CD14-positive monocyte (primary cell): ENCODE measurements at regions not wholly inside any gene's neighbourhood (a gene's known extent, or its start where the extent isn't known, plus 50 kb on each side); places are given as distances from the start of the nearest gene placed in this dataset.

Source experiments
- DNase-seq, 3 donors: peaks; one replicate each; pipeline ENCODE4 v3.0.0-alpha.2; 2011 to 2022
- H2AFZ ChIP-seq: 2 replicates; pipeline ENCODE4 v1.6.0; 2012; ENCODE audit warnings: mild to moderate bottlenecking, low read depth, low read length, inconsistent platforms; ENCODE audit not compliant: insufficient read depth, poor library complexity, severe bottlenecking
- H3K27ac ChIP-seq, 2 donors: 1 replicate in 1 of 2; 2 replicates in 1 of 2; pipeline ENCODE4 v1.5.1; 2012 to 2013; ENCODE audit warnings: low read length in 2 of 2, control low read depth in 1 of 2, inconsistent platforms in 1 of 2, low read depth in 1 of 2, mild to moderate bottlenecking in 1 of 2
- H3K27me3 ChIP-seq, 2 donors: one replicate each; pipeline versions ENCODE4 v1.6.0 to v1.6.1; 2011 to 2013; ENCODE audit warnings: low read length in 2 of 2; ENCODE audit not compliant: control insufficient read depth in 2 of 2, insufficient read depth in 2 of 2
- H3K36me3 ChIP-seq, 2 donors: replicated peaks in 1 of 2; 1 replicate in 1 of 2; 2 replicates in 1 of 2; pipeline versions ENCODE4 v1.5.1 to v1.6.1; 2012 to 2013; ENCODE audit warnings: low read length in 2 of 2, control low read depth in 1 of 2, inconsistent platforms in 1 of 2, mild to moderate bottlenecking in 1 of 2; ENCODE audit not compliant: insufficient read depth in 2 of 2, control insufficient read depth in 1 of 2
- H3K4me1 ChIP-seq, 2 donors: 1 replicate in 1 of 2; 2 replicates in 1 of 2; pipeline versions ENCODE4 v1.5.1 to v1.6.1; 2012 to 2013; ENCODE audit warnings: low read length in 2 of 2, control low read depth in 1 of 2, inconsistent platforms in 1 of 2, mild to moderate bottlenecking in 1 of 2, moderate library complexity in 1 of 2; ENCODE audit not compliant: insufficient read depth in 2 of 2, control insufficient read depth in 1 of 2
- H3K4me2 ChIP-seq: replicated peaks from 2 replicates; pipeline ENCODE3; 2012; ENCODE audit warnings: low read length, moderate library complexity, mild to moderate bottlenecking; ENCODE audit not compliant: poor library complexity, severe bottlenecking; ENCODE audit errors: extremely low read depth
- H3K4me3 ChIP-seq, 3 experiments: fragments of 200-600 bp in 1 of 3; sonication (generic) in 1 of 3; replicated peaks in 1 of 3; 1 replicate in 2 of 3; 2 replicates in 1 of 3; pipeline ENCODE4 v1.5.1; 2011 to 2013; ENCODE audit warnings: low read length in 3 of 3, mild to moderate bottlenecking in 3 of 3, control low read depth in 2 of 3, low read depth in 2 of 3, inconsistent platforms in 1 of 3, moderate library complexity in 1 of 3
- H3K79me2 ChIP-seq: 2 replicates; pipeline ENCODE4 v1.6.0; 2012; ENCODE audit warnings: mild to moderate bottlenecking, control low read depth, inconsistent platforms, low read length, moderate library complexity; ENCODE audit not compliant: insufficient read depth
- H3K9ac ChIP-seq: 2 replicates; pipeline ENCODE4 v1.6.0; 2017; ENCODE audit warnings: low read length, mild to moderate bottlenecking; ENCODE audit not compliant: insufficient read depth, poor library complexity, severe bottlenecking
- H3K9me3 ChIP-seq, 2 donors: replicated peaks in 1 of 2; 1 replicate in 1 of 2; 2 replicates in 1 of 2; pipeline versions ENCODE4 v1.5.1 to v1.6.1; 2012 to 2013; ENCODE audit warnings: low read length in 2 of 2, control low read depth in 1 of 2; ENCODE audit not compliant: control insufficient read depth in 1 of 2, insufficient read depth in 1 of 2
- H4K20me1 ChIP-seq: 2 replicates; pipeline ENCODE4 v1.6.0; 2012; ENCODE audit warnings: mild to moderate bottlenecking, low read length, control low read depth, moderate library complexity; ENCODE audit not compliant: insufficient read depth
- H3K27ac Mint-ChIP-seq, 7 donors: one replicate each; pipeline ENCODE4 v1.8.0; 2020; ENCODE audit warnings: mild to moderate bottlenecking in 7 of 7, mixed read lengths in 7 of 7, moderate library complexity in 6 of 7, inconsistent platforms in 2 of 7
- H3K27me3 Mint-ChIP-seq, 3 donors: one replicate each; pipeline ENCODE4 v1.8.0; 2021 to 2022; ENCODE audit warnings: low read depth in 3 of 3, mild to moderate bottlenecking in 3 of 3, mixed read lengths in 3 of 3, moderate library complexity in 3 of 3, inconsistent platforms in 1 of 3
- H3K36me3 Mint-ChIP-seq, 2 donors: one replicate each; pipeline ENCODE4 v1.8.0; 2020; ENCODE audit warnings: mixed read lengths in 2 of 2, inconsistent platforms in 1 of 2, mild to moderate bottlenecking in 1 of 2
- H3K4me1 Mint-ChIP-seq: one replicate; pipeline ENCODE4 v1.8.0; 2020; ENCODE audit warnings: mild to moderate bottlenecking, mixed read lengths
- H3K4me3 Mint-ChIP-seq, 2 donors: one replicate each; pipeline ENCODE4 v1.8.0; 2020; ENCODE audit warnings: mild to moderate bottlenecking in 2 of 2, mixed read lengths in 2 of 2, moderate library complexity in 1 of 2
- H3K9me3 Mint-ChIP-seq, 7 donors: one replicate each; pipeline ENCODE4 v1.8.0; 2020 to 2022; ENCODE audit warnings: mixed read lengths in 7 of 7, mild to moderate bottlenecking in 6 of 7, moderate library complexity in 6 of 7, inconsistent platforms in 2 of 7
- CTCF ChIP-seq: fragments of 200-600 bp; IDR thresholded peaks from one replicate; pipeline ENCODE4 v1.8.0; 2022; ENCODE audit warnings: antibody characterized with exemption, mild to moderate bottlenecking
- WGBS: methylation state at CpG from one replicate; pipeline ENCODE4 v1.1.5; 2013; ENCODE audit warnings: missing lambda C conversion rate; ENCODE audit not compliant: insufficient coverage; 5-methylcytosine and 5-hydroxymethylcytosine counted together
- intact Hi-C, 2 donors: fragments of 100-400 bp; cut with micrococcal nuclease; formaldehyde crosslinking; loops; one replicate each; pipeline versions ENCODE4 v1.15.0 to v1.15.1; 2023

- H3K4me3 Mint-ChIP-seq: no peak overlapping the region
- H4K20me1 ChIP-seq: no peaks in the 10 kb centered on the region
- no peaks in the 10 kb centered on the region for H3K27me3 ChIP-seq
- H3K79me2 ChIP-seq: no peaks in the 10 kb centered on the region
- H3K9ac ChIP-seq: no peak overlapping the region
- no peaks in the 10 kb centered on the region for H3K9me3 ChIP-seq
- no peak for TF ChIP-seq CTCF
- no peaks in the 10 kb centered on the region for H3K36me3 Mint-ChIP-seq
- H3K27ac Mint-ChIP-seq: no peak overlapping the region
- no CpG with 5 or more reads among the region's 3 CpGs for WGBS
- no peaks in the 10 kb centered on the region for H3K36me3 ChIP-seq
- H3K4me2 ChIP-seq: no peak overlapping the region
- H3K27ac ChIP-seq: no peak overlapping the region
- no peak overlapping the region for H2AFZ ChIP-seq
- intact Hi-C loops: no loop called here
- H3K4me1 ChIP-seq: no peaks in the 10 kb centered on the region
- H3K9me3 Mint-ChIP-seq: peaks cover 0 to 11% (median 2%) of the 10 kb centered on the region in 7 donors
- DNase-seq: no peak
- H3K4me1 Mint-ChIP-seq: no peaks in the 10 kb centered on the region
- H3K27me3 Mint-ChIP-seq: peaks cover 0 to 1% (median 0%) of the 10 kb centered on the region in 3 donors
- no peak overlapping the region for H3K4me3 ChIP-seq
Observed at GRCh38 chr18:1760901-1761300, 810.4 kb downstream of the METTL4 start.

GRCh38 chr18:1774261-1774660 lies 797.0 kb downstream of the METTL4 start:
- H3K36me3 ChIP-seq: no peaks in the 10 kb centered on the region

More at GRCh38 chr18:1774261-1774660, 797.0 kb downstream of the METTL4 start:
- Histone ChIP-seq H2AFZ (no peak overlapping the region), H3K4me1 (no peaks in the 10 kb centered on the region), H3K9me3 (no peaks in the 10 kb centered on the region), H3K79me2 (no peaks in the 10 kb centered on the region), H4K20me1 (no peaks in the 10 kb centered on the region), H3K4me2 (no peak overlapping the region), H3K4me3 (no peak overlapping the region), H3K9ac (no peak overlapping the region), H3K27me3 (no peaks in the 10 kb centered on the region), H3K27ac (no peak overlapping the region)
- WGBS: no CpG with 5 or more reads among the region's 1 CpG
- no peak for TF ChIP-seq CTCF
- Mint-ChIP-seq H3K27ac (no peak overlapping the region), H3K4me1 (no peaks in the 10 kb centered on the region), H3K4me3 (no peak overlapping the region), H3K36me3 (no peaks in the 10 kb centered on the region), H3K9me3 (peaks cover 0 to 5% (median 0%) of the 10 kb centered on the region in 7 donors), H3K27me3 (no peaks in the 10 kb centered on the region)
- intact Hi-C loops: no loop called here
- no peak for DNase-seq
